Keratinocyte (primary cell): ENCODE measurements at regions not wholly inside any gene's neighbourhood (a gene's known extent, or its start where the extent isn't known, plus 50 kb on each side); places are given as distances from the start of the nearest gene placed in this dataset.

Experiments
- CTCF ChIP-seq, 3 experiments: IDR thresholded peaks in 1 of 3; conservative IDR thresholded peaks in 1 of 3; optimal IDR thresholded peaks in 1 of 3; 2 replicates in 2 of 3; 3 replicates in 1 of 3; pipeline versions ENCODE3 to v1.5.1; 2011; ENCODE audit warnings: low read length in 3 of 3, mild to moderate bottlenecking in 3 of 3, moderate library complexity in 2 of 3, control low read depth in 1 of 3, inconsistent platforms in 1 of 3; ENCODE audit not compliant: insufficient read depth in 2 of 3; ENCODE audit errors: extremely low read depth in 1 of 3
- EZH2 ChIP-seq: IDR thresholded peaks from one replicate; pipeline ENCODE4 v1.6.1; 2012; ENCODE audit warnings: inconsistent platforms, mild to moderate bottlenecking, low read length, moderate library complexity

- no peak for TF ChIP-seq CTCF (optimal IDR thresholded peaks at IDR 0.05 in 1 of 3, IDR thresholded peaks at IDR 0.05 in 1 of 3, conservative IDR thresholded peaks at IDR 0.05 in 1 of 3; ENCODE audit: extremely low read depth in 1 of 3, insufficient read depth in 2 of 3, low read length in 3 of 3)
- no peak for TF ChIP-seq EZH2
These were observed 233.1 kb downstream of the CBLN1 start for GRCh38 chr16:49048557-49048956.
